ENCODE measurements at regions not wholly inside any gene's neighbourhood (a gene's known extent, or its start where the extent isn't known, plus 50 kb on each side); places are given as distances from the start of the nearest gene placed in this dataset.
"Not testable (repeated sequence)": the region's sequence is repeated elsewhere in the genome, so short reads cannot be mapped to it uniquely, and the experiment has no call there.

DNA sequence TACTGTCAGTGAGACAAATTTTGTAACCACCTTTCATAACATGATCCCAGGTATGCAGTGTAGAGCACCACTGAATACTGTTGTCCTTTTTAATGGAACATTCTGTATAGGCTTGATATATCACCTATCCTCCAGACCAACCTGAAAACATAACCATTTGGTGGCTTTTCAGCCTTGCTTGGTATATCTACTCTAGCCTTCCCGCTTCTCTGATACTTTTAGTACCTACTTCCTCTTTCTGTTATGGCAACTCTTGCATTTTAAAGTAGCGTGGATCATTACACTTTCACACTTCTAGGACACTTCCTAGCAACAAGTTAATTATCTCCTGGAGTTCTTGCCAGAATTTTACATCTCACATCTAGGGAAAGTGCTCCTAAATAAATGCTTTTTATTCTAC lies 226.6 kb upstream of the ROBO1 start:
- no peak overlapping the region for H3K9ac ChIP-seq (ENCODE audit: low read depth, low read length)
- H3K9me3 ChIP-seq (ENCODE audit: control insufficient read depth, insufficient read depth, low read length): no peaks in the 10 kb centered on the region
- H3K4me1 ChIP-seq (ENCODE audit: insufficient read depth, low read length): no peaks in the 10 kb centered on the region
- H3K36me3 ChIP-seq (ENCODE audit: insufficient read depth, low read length): no peaks in the 10 kb centered on the region

- Histone ChIP-seq H3K9ac (ENCODE audit: low read depth, low read length) (no peak overlapping the region), H3K36me3 (ENCODE audit: insufficient read depth, low read length) (no peaks in the 10 kb centered on the region), H3K9me3 (ENCODE audit: control insufficient read depth, insufficient read depth, low read length) (no peaks in the 10 kb centered on the region), H3K4me1 (ENCODE audit: insufficient read depth, low read length) (no peaks in the 10 kb centered on the region)
Measured at GRCh38 chr3:79986338-79986737, 218.5 kb upstream of the ROBO1 start.

- Histone ChIP-seq H3K9me3 (ENCODE audit: control insufficient read depth, insufficient read depth, low read length) (no peaks in the 10 kb centered on the region), H3K9ac (ENCODE audit: low read depth, low read length) (no peak overlapping the region), H3K4me1 (ENCODE audit: insufficient read depth, low read length) (no peaks in the 10 kb centered on the region), H3K36me3 (ENCODE audit: insufficient read depth, low read length) (no peaks in the 10 kb centered on the region)
Measured at GRCh38 chr3:79985816-79986215, 218.0 kb upstream of the ROBO1 start.

DNA sequence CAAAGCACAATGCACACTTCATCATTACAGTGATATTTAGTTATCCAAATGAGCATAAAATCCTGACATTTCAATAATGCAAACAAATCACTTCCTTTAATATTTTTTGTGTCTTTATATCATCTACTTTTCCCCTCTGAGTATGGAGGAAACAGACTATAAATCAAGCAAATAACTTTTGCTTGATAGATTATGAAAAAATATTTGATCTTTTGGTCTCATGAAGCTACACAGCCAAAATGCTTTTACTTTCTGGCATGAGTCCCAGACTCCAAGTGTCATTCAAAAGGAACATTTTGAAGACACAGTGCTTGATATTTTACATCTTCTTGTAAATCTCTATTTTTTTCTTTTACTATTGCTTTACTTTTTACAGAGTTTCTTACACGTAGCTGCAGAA lies 215.3 kb upstream of the ROBO1 start:
- H3K9me3 ChIP-seq (ENCODE audit: control insufficient read depth, insufficient read depth, low read length): no peaks in the 10 kb centered on the region
- no peak overlapping the region for H3K9ac ChIP-seq (ENCODE audit: low read depth, low read length)
- H3K36me3 ChIP-seq (ENCODE audit: insufficient read depth, low read length): no peaks in the 10 kb centered on the region
- H3K4me1 ChIP-seq (ENCODE audit: insufficient read depth, low read length): no peaks in the 10 kb centered on the region

- Histone ChIP-seq H3K9ac (ENCODE audit: low read depth, low read length) (no peak overlapping the region), H3K9me3 (ENCODE audit: control insufficient read depth, insufficient read depth, low read length) (no peaks in the 10 kb centered on the region), H3K36me3 (ENCODE audit: insufficient read depth, low read length) (no peaks in the 10 kb centered on the region), H3K4me1 (ENCODE audit: insufficient read depth, low read length) (no peaks in the 10 kb centered on the region)
Measured at GRCh38 chr3:79979990-79980389, 212.2 kb upstream of the ROBO1 start.

DNA sequence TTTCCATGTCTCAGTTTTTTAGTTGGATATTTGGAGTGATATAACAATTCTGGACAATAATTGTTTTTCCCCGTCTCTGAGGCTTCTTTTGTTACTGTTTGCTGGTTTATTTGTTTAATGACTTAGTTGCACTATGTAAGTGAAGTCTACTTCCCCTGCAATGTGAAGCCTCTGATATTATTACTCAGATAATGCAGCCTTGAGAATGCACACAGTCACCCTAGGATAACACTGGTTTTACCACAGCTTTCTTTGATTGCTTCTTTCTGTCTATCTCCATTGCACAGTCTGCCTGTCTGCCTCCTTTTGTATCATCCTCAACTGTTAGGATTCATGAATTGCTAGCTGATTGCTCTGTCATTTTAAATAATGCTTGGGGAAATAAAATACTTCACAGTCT lies 208.7 kb upstream of the ROBO1 start:
- Histone ChIP-seq H3K36me3 (ENCODE audit: insufficient read depth, low read length) (no peaks in the 10 kb centered on the region), H3K9ac (ENCODE audit: low read depth, low read length) (no peak overlapping the region), H3K9me3 (ENCODE audit: control insufficient read depth, insufficient read depth, low read length) (no peaks in the 10 kb centered on the region), H3K4me1 (ENCODE audit: insufficient read depth, low read length) (no peaks in the 10 kb centered on the region)

DNA sequence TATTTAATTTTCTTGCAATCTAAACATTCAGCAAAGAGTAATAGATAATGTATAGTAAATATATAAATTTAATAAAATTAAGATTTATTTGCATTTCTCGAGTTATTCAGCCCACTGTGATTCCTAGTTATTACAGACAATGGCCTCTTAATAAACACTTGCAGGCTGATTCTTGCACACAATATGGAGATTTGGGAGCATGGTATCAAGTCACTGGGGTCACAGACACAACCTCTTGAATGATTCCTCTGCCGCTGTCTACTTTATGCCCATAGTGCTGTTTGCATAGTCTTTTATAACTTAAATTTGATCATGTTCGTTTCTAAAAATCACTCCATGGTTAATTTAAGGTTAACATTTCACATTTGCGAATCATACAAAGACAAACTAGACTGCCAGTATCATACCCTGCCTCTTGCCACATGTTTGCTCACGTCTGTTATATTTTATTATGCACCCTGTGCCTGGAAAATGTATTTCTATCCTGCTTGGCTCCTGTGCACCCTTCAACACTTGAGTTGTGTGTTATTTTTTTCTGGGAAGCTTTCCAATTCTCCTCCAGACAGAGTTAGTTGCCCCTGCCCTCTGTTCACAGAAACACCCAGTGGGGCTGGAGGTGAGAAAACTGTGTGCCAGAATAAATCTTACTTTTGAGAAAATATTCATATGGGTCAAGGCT lies 206.3 kb upstream of the ROBO1 start:
- Histone ChIP-seq H3K4me1 (ENCODE audit: insufficient read depth, low read length) (no peaks in the 10 kb centered on the region), H3K36me3 (ENCODE audit: insufficient read depth, low read length) (no peaks in the 10 kb centered on the region), H3K9ac (ENCODE audit: low read depth, low read length) (no peak overlapping the region), H3K9me3 (ENCODE audit: control insufficient read depth, insufficient read depth, low read length) (no peaks in the 10 kb centered on the region)

GRCh38 chr3:79973482-79973881 lies 205.7 kb upstream of the ROBO1 start:
- no peaks in the 10 kb centered on the region for H3K4me1 ChIP-seq (ENCODE audit: insufficient read depth, low read length)
- no peaks in the 10 kb centered on the region for H3K36me3 ChIP-seq (ENCODE audit: insufficient read depth, low read length)
- no peaks in the 10 kb centered on the region for H3K9me3 ChIP-seq (ENCODE audit: control insufficient read depth, insufficient read depth, low read length)
- H3K9ac ChIP-seq (ENCODE audit: low read depth, low read length): no peak overlapping the region

GRCh38 chr3:79968418-79968817 lies 200.6 kb upstream of the ROBO1 start:
- Histone ChIP-seq H3K4me1 (ENCODE audit: insufficient read depth, low read length) (no peaks in the 10 kb centered on the region), H3K9me3 (ENCODE audit: control insufficient read depth, insufficient read depth, low read length) (no peaks in the 10 kb centered on the region; the same call in 1 of the 2 replicates), H3K9ac (ENCODE audit: low read depth, low read length) (no peak overlapping the region), H3K36me3 (ENCODE audit: insufficient read depth, low read length) (no peaks in the 10 kb centered on the region)

DNA sequence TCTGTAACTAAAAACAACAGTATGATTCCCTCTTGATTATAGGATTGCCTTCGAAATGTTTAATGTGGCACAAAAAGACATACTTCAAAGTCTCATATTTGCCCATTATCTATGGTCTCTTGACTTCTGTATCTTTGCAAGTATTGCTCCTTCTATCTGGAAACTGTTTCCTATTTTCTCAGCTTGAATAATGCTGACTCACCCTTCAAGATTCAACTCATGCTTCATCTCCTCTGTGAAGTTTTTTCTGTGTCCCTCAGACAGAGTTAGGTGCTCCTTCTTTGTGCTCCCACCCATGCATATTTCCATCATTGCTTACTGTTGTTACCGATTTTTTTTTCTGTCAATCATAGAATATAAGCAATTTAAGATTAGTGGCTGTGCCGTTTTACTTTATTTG lies 192.8 kb upstream of the ROBO1 start:
- no peaks in the 10 kb centered on the region for H3K36me3 ChIP-seq (ENCODE audit: insufficient read depth, low read length)
- H3K4me1 ChIP-seq (ENCODE audit: insufficient read depth, low read length): no peaks in the 10 kb centered on the region
- H3K9ac ChIP-seq (ENCODE audit: low read depth, low read length): no peak overlapping the region
- H3K9me3 ChIP-seq (ENCODE audit: control insufficient read depth, insufficient read depth, low read length): no peaks in the 10 kb centered on the region; the same call in 1 of the 2 replicates

DNA sequence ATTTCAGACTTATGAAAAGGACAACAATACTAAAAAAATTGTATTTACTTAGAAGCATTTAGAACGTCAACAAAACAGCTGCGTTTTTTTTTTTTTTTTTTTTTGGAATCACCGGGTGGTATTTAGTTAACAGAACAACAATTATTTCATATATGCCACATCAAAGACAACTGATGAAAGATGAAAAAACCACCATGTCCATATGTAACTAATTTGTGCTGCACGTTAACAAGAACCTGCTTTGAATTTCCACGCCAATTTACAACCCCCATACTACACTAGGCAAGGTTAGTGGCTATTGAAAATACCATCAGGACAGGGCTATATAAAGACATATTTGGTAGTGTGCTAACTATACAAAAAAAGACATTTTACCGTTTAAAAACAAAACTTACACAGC lies 189.3 kb upstream of the ROBO1 start:
- H3K9ac ChIP-seq (ENCODE audit: low read depth, low read length): no peak overlapping the region
- peaks cover 8% of the 10 kb centered on the region; the same call in 1 of the 2 replicates for H3K4me1 ChIP-seq (ENCODE audit: insufficient read depth, low read length)
- H3K9me3 ChIP-seq (ENCODE audit: control insufficient read depth, insufficient read depth, low read length): no peaks in the 10 kb centered on the region
- no peaks in the 10 kb centered on the region for H3K36me3 ChIP-seq (ENCODE audit: insufficient read depth, low read length)

DNA sequence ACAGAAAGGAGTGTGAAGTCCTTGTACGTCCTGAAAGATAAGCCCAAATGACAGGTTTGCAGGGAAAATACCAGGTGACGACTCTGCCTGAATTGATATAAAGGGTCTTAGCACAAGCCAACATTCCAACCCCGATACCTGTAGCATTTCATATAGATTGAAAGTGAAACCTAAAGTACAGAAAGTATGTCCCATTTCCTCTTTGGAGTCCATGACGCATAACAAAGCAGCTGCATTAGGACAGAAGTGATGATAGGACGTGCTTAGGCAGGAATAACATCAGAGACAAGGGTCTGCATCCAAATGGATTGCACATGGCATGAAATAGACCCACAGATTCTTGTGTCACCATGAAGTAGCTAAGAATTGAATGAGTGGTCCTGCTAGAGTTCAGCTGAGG lies 187.0 kb upstream of the ROBO1 start:
- Histone ChIP-seq H3K9me3 (ENCODE audit: control insufficient read depth, insufficient read depth, low read length) (no peaks in the 10 kb centered on the region), H3K4me1 (ENCODE audit: insufficient read depth, low read length) (peaks cover 8% of the 10 kb centered on the region; the same call in 1 of the 2 replicates), H3K9ac (ENCODE audit: low read depth, low read length) (no peak overlapping the region), H3K36me3 (ENCODE audit: insufficient read depth, low read length) (no peaks in the 10 kb centered on the region)

GRCh38 chr3:79953591-79954101 lies 185.8 kb upstream of the ROBO1 start:
- Histone ChIP-seq H3K4me1 (ENCODE audit: insufficient read depth, low read length) (peaks cover 8% of the 10 kb centered on the region; the same call in 1 of the 2 replicates), H3K9ac (ENCODE audit: low read depth, low read length) (no peak overlapping the region), H3K36me3 (ENCODE audit: insufficient read depth, low read length) (no peaks in the 10 kb centered on the region), H3K9me3 (ENCODE audit: control insufficient read depth, insufficient read depth, low read length) (no peaks in the 10 kb centered on the region)

DNA sequence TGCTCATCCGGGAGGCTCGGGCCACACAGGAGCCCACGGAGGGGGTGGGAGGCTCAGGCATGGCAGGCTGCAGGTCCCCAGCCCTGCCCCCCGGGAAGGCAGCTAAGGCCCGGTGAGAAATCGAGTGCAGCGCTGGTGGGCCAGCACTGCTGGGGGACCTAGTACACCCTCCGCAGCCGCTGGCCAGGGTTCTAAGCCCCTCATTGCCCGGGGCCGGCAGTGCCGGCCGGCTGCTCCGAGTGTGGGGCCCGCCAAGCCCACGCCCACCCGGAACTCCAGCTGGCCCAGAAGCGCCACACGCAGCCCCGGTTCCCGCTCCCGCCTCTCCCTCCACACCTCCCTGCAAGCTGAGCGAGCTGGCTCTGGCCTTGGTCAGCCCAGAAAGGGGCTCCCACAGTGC lies 183.6 kb upstream of the ROBO1 start:
- H3K9ac ChIP-seq (ENCODE audit: low read depth, low read length); H3K4me1 ChIP-seq (ENCODE audit: insufficient read depth, low read length): not testable (repeated sequence)

GRCh38 chr3:79947957-79948356 lies 180.2 kb upstream of the ROBO1 start:
- no peak overlapping the region for H3K9ac ChIP-seq (ENCODE audit: low read depth, low read length)
- no peaks in the 10 kb centered on the region for H3K4me1 ChIP-seq (ENCODE audit: insufficient read depth, low read length)

More for the DNA sequence above, 183.6 kb upstream of the ROBO1 start:
- H3K36me3 ChIP-seq (ENCODE audit: insufficient read depth, low read length); H3K9me3 ChIP-seq (ENCODE audit: control insufficient read depth, insufficient read depth, low read length): not testable (repeated sequence)

More at GRCh38 chr3:79947957-79948356, 180.2 kb upstream of the ROBO1 start:
- Histone ChIP-seq H3K36me3 (ENCODE audit: insufficient read depth, low read length) (no peaks in the 10 kb centered on the region), H3K9me3 (ENCODE audit: control insufficient read depth, insufficient read depth, low read length) (no peaks in the 10 kb centered on the region)

Data from ES-I3 (cell line).